HG02678 (cell line): ENCODE measurements at regions not wholly inside any gene's neighbourhood (a gene's known extent, or its start where the extent isn't known, plus 50 kb on each side); places are given as distances from the start of the nearest gene placed in this dataset.

Source experiments
- ATAC-seq: cut with Tn5 transposase; IDR thresholded peaks from one replicate; pipeline ENCODE4 v1.9.1; 2021; ENCODE audit warnings: mild to moderate bottlenecking, moderate library complexity; ENCODE audit not compliant: unreplicated experiment

DNA sequence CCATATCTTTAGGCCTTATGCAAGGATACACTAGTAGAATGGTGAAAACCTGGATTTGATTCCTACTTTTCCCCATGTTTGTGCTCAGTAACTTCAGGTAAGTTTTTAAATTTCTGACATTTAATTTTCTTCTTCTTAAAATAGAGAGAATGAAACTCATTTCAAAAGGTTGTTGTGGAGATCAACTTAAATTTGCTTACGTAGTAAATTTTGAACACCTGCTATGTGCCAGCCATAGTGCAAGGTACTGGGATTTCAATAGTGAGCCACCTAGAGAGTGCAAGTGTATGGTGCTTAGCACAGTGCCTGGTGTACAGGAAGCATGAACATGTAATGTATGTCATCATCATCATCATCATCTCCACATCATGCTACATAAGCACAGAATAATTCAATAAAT, 73.6 kb upstream of the SMIM36 start:
- ATAC-seq = no peak

DNA sequence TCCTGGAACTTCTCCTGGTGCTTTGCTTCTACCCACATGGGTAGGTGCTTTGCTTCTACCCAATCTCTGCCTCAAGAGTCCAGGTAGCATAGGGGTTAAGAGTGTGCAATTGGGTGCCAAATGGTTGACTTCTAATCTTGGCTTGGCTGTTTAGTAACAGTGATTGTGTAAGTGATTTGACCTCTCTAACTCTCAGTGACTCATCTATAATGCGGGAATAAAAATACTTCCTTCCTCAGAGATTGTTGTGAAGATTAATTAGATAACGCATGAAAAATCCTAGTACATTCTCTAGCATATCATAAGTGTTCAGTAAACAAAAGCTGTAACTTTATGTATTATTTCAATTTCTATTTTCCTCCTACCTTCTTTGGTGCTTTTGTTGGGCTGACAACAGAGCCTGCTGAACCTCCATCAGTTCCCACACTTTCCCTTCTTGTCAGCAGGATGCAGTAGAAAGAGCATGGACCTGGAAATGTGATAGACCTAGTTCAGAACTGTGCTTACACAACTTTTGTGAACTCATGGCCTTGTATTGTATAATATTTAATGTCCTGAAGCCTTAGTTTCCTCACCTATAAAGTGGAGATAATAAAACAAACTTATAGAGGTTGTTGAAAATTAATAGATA, 72.9 kb upstream of the SMIM36 start:
- no peak for ATAC-seq

DNA sequence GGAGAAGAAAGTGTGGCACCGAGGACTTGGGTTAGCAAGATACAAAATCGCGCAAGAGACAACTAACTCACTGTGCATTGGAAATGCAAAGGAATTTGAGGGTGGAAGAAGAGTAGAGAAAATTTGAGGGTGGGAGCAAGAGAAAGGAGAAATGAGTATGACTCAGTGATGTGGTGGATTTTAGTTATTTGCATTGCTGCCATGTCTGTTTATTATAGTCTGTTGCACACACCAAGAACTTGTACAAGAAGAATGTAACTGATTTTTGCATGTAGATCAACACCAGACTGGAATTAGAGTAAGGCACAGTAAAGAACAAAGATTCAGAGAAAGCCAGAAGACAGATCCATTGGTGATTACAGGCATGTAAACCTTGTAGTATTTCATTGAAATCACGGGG, 71.6 kb upstream of the SMIM36 start:
- ATAC-seq = no peak

DNA sequence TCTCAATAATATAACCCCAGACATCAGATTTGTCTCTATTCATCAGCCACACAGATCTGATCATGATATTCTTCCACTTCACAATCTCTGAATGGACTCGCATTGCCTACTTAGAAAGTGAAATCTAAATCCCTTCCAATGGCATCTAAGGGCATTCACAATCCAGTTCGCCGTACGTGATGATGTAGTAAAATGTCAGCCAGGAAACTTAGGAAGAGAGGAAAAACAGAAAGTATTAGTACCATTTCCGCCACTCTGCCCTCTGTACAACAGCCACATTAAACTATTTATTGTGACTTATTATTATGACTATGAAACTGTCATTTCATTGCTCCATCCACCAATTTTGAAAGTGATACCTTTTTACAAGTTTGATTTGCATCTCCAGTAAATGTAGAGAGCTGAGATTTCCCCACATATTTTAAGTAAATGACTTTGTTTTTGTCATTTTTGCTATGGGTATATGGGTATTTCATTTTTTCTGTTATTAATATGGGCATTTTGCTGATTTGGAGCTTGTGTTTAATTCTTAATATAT, 69.4 kb upstream of the SMIM36 start:
- peak; percentile 48 for ATAC-seq

DNA sequence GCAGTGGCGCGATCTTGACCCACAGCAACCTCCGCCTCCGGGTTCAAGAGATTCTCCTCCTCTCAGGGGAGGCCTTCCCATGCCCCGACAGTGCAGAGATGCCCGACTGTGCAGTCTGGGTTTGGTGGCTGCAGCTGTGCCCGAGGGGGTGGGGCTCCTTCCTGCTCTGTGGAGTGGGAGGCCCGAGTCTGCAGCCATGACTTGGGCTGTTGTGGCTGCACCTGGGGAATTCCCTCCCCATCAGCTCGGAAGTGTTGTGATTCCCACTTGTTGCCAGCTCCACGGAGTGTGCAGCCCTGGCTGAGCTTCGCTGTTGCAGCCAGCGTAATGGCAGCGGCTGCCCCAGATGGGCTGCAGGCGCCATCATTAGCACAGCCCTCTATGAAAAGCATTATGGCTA, 66.4 kb upstream of the SMIM36 start:
- no peak for ATAC-seq

DNA sequence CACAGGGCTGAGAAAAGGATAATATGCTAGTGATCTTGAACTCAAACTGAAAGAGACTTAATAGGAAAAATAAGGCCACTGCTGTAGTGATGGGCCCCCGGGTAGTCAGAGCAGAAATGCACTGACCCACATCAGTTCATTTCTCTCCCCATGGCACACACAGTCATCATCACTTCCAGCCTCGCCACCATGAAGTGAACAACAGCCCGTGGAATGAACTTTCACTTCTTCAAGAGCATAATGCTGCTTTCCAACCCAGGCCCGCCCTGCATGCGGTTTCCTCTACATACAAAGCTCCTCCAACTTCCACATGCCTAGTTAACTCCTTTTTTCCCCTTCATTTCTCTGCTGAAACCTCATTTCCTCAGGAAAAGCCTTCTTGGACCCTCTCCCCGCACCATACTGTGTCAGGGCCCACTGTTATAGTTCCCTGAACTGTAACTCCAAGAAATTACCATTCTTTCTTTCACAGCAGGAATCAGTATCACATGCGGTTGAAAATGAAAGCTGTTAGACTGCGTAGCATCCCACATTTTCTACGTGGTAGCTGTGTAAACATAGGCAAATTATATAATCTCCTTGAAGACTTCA, 65.8 kb upstream of the SMIM36 start:
- ATAC-seq = peak; percentile 77

DNA sequence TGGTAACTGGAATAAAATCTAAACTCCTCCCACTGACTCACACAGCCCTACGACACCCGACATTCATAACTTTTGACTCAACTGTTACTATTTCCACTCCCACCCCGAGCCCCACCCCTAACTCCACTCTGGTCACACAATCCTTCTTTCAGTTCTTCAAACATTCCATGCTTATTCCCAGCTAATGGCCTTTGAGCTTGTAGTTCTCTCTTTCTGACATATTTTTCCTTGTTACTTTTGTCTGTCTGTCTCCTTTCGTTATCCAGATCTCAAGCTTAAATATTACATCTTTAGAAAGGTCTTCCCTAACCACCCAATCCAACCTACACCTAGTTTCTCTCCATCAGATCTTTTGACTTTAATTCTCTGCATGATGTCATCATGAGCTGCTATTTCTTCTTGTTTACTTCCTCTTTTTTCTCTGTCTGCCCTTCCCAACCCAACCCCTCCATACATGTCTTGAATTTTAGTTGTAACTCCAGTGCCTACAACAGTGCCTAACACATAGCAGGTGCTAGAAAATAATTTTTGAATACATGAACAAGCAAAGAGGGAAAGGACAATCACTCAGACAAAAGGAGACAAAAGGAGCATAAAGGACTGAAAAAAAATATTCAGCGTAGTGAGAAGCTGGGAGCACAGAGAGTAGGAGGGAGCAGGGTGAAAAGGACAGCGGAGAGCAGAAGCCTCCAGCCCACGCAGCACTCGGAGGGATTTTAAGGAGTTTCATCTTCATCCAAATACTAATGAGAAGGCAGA, 65.2 kb upstream of the SMIM36 start:
- peak; percentile 20 for ATAC-seq

DNA sequence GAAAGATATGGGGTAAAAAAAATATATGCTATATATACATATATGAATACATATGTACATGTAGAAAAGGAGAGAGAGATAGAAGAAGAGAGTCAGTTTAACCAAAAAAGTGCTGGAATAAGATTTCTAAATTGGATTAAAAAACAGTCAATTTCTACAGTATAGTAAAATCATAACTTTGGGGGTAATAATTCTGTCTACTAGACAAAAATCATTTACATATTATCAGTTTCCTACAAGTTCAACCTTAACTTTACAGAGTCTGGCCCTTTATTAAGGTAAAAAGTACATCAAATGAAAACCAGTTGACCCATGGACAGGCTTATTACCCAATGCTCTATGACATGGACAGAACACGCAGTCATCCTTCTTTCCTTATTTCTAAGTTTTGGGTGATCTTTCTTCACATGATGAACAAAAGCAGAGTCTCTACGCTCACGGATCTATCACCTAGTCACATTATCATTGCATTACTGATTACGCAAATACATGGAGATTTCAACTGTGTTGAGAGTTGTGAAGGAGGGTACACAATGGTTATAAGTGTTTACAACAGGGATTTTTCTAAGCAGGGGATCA, 63.9 kb upstream of the SMIM36 start:
- ATAC-seq = no peak

DNA sequence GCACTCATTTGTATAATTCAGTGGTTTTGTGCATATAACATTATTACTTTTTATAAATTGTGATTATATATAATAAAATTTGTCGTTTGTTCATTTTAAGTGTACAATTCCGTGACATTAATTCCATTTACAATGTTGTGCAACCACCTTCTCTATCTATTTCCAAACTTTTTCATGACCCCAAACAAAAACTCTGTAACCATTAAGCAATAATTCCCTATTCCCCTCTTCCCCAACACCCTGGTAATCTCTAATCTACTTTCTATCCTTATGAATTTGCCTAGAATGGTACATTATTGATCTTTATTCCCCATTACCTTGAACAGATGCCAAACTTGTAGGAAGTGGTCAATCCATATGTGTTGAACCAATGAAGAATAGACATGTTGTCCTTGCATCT, 61.3 kb upstream of the SMIM36 start:
- no peak for ATAC-seq

DNA sequence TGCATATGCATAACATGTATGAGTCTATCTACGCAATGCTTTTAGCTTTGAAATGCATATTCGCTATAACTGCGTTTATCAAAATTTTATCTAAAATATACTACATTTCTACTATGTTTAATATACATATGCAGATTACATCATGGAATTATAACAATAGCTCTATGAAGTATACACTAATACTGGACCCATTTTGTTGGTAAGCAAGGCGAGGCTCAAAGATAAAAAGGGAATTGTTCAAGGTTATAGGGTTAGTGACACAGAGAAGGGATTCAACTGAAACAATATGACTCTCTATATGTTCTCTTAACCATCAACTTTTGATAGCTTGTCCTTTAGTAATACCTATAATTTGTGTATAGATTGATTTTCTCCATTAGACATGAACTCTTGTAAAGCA, 60.9 kb upstream of the SMIM36 start:
- ATAC-seq = no peak

DNA sequence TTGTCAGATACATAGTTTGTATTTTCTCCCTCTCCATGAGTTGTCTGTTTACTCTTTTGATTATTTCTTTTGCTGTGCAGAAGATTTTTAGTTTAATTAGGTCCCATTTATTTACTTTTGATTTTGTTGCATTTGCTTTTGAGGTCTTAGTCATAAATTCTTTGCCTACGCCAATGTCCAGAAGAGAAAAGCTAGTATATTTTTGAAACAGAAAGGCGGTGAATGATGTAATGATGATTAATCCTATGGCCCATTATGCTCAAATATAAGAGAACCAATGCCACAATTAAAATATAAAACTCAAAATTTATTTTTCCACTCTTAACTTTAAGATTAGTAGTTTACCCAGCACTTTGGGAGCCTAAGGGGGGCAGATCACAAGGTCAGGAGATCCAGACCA, 59.8 kb upstream of the SMIM36 start:
- ATAC-seq = no peak

DNA sequence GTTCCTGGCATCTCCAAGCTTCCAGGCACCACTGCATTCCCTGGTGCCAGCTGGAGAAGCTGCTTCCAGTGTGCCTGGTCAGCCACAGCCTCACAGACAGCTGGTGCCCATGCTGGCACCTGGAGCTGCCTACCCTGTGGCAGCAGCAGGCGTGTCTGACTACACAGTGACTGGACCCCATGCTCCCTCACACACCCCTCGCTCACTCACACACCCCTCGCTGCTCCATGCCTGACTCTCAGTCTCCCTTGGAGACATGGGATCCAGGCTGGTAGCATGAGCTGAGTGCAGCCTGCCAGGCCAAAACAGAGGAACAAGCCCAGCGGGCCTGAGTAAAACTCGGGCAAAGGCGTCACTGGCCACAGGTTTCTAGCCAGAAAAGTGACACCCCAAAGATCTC, 59.1 kb upstream of the SMIM36 start:
- no peak for ATAC-seq

DNA sequence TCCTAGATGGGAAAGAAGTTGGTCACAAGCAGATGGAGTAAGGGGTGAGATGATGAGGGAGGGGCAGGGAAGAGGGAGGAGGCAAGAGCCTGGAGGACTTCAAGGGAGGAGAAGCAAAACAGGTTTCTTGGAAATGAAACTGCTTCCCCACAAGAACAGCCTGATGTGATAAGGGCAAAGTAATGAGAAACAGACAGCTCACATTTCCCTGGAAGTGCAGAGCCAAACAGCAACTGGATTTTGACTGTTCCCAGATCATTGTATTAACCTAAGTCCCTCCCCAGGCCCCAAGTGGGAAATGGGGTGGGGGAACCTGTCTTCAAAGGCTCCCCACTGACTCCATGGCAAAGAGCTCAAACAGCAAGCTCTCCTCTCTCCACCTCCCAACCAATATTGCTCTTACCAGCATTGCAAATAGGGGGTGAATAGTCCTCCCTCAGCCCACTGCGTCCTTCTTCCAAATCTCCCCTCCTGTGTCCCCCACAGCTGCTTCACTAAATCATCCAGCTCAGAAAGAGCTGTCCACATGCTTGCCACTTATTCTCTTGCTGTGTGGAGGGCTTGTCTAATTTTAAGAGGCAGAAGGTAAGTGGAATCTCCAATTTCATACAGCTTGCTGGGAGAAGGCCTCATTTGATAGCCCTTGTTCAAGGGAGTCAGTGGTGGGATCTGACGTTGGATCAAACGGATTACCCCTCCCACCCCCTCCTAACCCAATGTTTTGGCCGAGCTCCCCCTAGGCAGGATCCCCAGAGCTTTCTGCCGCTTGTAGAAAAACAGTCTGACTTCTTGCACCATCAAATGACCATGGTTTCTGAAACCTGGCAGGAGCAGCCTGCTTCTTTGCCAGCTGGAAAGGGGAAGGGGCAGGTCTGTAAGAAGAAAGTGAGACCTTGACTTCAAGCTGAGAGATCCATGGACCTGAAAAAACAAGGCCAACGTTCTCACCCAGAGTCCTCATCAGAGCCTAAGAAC, 56.3 kb upstream of the SMIM36 start:
- no peak for ATAC-seq

DNA sequence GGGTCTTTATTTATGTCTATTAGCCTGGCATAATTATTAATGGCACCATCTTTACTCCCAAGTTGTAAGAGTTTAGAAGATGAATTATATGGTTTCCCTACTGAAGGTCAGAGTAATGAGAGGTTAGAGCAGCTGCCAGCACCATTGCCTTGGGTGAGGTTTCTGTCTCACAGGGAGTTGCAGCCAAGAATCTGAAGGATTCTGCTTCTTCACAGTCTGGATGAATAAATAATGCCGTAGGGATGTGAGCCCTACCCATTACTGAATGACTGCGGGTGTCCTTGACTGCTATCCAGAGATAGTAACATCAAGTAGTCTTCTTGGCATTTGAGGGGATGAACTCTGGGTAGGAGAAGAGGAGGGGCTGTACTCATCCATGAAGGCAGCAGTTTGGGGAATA, 52.8 kb upstream of the SMIM36 start:
- no peak for ATAC-seq

DNA sequence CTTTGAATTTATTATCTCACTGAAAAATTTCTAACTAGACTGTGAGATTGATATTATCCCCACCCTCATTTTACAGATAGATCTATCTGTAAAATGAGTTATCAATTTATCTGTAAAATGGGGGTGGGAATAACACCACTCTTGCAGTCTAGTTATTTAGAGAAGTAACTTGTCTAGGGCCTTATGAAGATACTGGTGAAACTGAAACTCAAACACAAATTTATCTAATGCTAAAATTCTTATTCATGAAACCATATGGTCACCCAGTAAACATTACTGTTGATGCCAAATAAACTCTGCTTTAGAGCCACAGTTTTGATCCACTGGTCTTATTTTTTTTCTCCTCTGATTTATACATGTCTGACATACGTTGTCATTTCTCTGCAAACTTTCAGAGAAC, 52.1 kb upstream of the SMIM36 start:
- ATAC-seq = no peak

DNA sequence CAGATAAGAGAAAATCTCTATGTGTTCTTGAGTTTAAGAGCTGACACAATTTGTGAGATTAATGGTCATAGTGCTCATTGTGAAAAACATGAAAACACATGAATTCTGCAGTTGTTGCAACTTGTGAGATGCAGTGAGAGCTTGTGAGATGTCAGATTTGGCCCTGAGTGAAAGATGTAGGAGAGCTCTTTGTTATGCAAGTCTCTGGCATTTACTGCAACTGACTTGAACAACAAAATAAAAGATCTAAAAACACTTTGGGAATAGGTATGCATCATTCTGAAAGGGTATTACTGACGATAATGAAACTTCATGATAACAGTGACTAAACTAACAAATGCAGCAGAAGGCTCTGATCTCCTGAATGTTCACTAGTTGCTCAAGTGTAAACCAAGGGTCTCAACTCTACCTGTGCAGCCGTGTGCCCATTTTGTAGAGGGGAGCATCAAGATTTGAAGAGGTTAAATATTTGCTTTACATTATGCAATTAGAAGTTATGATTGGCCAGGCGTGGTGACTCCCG, 50.8 kb upstream of the SMIM36 start:
- ATAC-seq = no peak

DNA sequence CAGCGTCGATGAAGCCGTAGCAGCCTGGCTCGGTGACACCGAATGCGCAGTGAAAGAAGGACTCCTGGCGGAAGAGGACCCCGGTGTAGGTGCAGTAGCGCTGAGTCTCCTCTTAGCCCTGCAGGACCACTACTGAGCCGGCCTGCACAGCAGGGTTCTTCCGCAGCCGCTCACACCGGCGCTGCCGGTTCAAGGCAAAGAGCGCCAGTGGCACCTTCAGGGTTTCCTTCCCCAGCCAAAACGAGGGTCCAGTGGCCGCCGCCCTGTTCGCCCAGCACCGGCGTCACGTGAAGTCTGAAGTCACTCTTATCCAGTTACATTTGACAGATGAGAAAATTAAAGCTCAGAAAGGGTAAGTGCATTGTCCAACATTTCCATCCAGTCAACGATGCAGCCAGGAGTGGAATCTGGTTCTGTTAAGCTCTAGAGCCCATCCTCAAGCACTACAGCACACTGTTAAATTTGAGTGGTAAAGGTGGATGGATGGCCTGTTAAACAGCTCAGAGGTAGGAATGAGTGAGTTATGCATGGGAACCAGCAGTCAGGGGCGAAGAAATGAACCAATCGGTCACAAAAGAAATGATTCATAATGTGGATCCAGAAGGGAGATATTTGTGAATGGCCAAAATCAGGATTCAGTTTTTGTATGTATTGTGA, 50.2 kb upstream of the SMIM36 start:
- ATAC-seq = no peak
